MM.1S (cell line): ENCODE measurements at regions not wholly inside any gene's neighbourhood (a gene's known extent, or its start where the extent isn't known, plus 50 kb on each side); places are given as distances from the start of the nearest gene placed in this dataset.

Source experiments
- EZH2 ChIP-seq: fragments of 300-600 bp; sonication (generic); optimal IDR thresholded peaks from 2 replicates; pipeline ENCODE3; 2017; ENCODE audit warnings: low read depth, mild to moderate bottlenecking, antibody characterized with exemption, low read length, mixed read lengths
- EZH2phosphoT487 ChIP-seq: fragments of 300-600 bp; sonication (generic); IDR thresholded peaks from 2 replicates; pipeline ENCODE4 v1.6.1; 2018; ENCODE audit warnings: antibody characterized with exemption, low read length
- TF ChIP-seq, protein P1 (sequence below): fragments of 300-600 bp; sonication (generic); IDR thresholded peaks from 2 replicates; pipeline ENCODE4 v1.5.1; 2016; ENCODE audit warnings: antibody characterized with exemption, low read length, mixed read lengths

DNA sequence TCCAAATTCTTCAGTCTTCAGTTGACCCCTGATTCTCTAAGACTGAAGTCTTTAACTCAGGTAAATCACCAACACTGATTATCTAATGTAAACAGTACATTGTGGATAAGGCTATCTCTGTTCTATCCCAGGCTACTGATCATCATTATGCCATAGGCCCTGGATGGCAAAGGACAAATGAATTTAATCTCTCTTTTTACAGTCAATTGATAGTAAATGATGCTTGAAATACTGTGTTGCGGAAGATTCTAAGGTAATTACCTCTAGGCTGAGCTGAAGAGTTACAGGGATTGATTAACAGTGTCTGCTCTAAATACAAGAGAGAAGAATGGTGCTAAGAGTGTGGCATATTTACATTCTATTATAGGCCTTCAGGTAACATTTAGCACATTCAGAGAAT lies 264.7 kb downstream of the ACTL7B start:
- TF ChIP-seq, protein P1, sequence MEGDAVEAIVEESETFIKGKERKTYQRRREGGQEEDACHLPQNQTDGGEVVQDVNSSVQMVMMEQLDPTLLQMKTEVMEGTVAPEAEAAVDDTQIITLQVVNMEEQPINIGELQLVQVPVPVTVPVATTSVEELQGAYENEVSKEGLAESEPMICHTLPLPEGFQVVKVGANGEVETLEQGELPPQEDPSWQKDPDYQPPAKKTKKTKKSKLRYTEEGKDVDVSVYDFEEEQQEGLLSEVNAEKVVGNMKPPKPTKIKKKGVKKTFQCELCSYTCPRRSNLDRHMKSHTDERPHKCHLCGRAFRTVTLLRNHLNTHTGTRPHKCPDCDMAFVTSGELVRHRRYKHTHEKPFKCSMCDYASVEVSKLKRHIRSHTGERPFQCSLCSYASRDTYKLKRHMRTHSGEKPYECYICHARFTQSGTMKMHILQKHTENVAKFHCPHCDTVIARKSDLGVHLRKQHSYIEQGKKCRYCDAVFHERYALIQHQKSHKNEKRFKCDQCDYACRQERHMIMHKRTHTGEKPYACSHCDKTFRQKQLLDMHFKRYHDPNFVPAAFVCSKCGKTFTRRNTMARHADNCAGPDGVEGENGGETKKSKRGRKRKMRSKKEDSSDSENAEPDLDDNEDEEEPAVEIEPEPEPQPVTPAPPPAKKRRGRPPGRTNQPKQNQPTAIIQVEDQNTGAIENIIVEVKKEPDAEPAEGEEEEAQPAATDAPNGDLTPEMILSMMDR = no peak
- TF ChIP-seq EZH2phosphoT487 (no peak), EZH2 (no peak)
